Transverse colon (tissue), 4 donors: ENCODE measurements at regions not wholly inside any gene's neighbourhood (a gene's known extent, or its start where the extent isn't known, plus 50 kb on each side); places are given as distances from the start of the nearest gene placed in this dataset.

Experiments used
- EP300 ChIP-seq: sonication (generic); formaldehyde crosslinking; IDR thresholded peaks from one replicate; pipeline ENCODE4 v1.6.1; 2017; ENCODE audit warnings: antibody characterized with exemption, low read depth
- POLR2A ChIP-seq: fragments of 450-650 bp; IDR thresholded peaks from one replicate; pipeline ENCODE4 v1.6.1; 2016; ENCODE audit warnings: antibody characterized with exemption, mild to moderate bottlenecking, moderate library complexity
- POLR2AphosphoS5 ChIP-seq, 3 donors: sonication (generic); formaldehyde crosslinking; IDR thresholded peaks; one replicate each; pipeline ENCODE4 v1.6.1; 2016; ENCODE audit warnings: antibody characterized with exemption in 3 of 3
- TF ChIP-seq, protein P1 (sequence below), 5 experiments: fragments of 200-600 bp in 3 of 5; fragments of 450-650 bp in 2 of 5; sonication (generic) in 3 of 5; IDR thresholded peaks; 1 replicate in 2 of 5; 2 replicates in 3 of 5; pipeline ENCODE4 v1.5.1; 2016 to 2017; ENCODE audit warnings: antibody characterized with exemption in 5 of 5, inconsistent platforms in 3 of 5, mild to moderate bottlenecking in 2 of 5, moderate library complexity in 1 of 5

DNA sequence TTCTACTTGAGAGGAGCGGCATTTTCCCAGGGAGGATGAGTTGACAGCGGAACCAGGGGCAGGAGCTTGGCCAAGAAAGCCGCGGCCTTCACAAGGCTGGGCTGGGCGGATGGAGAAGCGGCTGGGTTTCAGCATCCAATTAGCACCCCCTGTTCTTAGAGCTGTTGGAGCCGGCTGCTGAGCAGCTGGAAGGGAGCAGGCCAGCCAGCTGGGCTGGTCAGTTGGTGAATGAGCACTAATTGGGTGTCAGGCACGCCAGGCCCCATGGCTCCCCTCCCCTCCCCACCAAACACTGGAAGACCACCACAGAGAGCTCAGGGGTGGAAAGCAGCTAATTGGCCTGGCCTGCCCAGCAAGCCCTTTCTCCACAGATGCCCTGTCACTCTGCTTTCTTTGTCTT is 245.6 kb downstream of the RRAGC start:
- TF ChIP-seq EP300 (no peak), POLR2A (no peak), POLR2AphosphoS5 (IDR thresholded peaks at IDR 0.05) (no peak)
- TF ChIP-seq, protein P1, sequence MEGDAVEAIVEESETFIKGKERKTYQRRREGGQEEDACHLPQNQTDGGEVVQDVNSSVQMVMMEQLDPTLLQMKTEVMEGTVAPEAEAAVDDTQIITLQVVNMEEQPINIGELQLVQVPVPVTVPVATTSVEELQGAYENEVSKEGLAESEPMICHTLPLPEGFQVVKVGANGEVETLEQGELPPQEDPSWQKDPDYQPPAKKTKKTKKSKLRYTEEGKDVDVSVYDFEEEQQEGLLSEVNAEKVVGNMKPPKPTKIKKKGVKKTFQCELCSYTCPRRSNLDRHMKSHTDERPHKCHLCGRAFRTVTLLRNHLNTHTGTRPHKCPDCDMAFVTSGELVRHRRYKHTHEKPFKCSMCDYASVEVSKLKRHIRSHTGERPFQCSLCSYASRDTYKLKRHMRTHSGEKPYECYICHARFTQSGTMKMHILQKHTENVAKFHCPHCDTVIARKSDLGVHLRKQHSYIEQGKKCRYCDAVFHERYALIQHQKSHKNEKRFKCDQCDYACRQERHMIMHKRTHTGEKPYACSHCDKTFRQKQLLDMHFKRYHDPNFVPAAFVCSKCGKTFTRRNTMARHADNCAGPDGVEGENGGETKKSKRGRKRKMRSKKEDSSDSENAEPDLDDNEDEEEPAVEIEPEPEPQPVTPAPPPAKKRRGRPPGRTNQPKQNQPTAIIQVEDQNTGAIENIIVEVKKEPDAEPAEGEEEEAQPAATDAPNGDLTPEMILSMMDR (IDR thresholded peaks at IDR 0.05): no peak
